GM23338 (cell line): ENCODE measurements at regions not wholly inside any gene's neighbourhood (a gene's known extent, or its start where the extent isn't known, plus 50 kb on each side); places are given as distances from the start of the nearest gene placed in this dataset.

ENCODE experiments used
- ATAC-seq: fragments of 200-7000 bp; cut with Tn5 transposase; 3 replicates; pipeline ENCODE4 v1.9.1; 2020
- DNase-seq: peaks from one replicate; pipeline ENCODE4 v3.0.0-alpha.2; 2015; ENCODE audit warnings: low spot score
- H2AFZ ChIP-seq: fragments of 200-600 bp; sonication (generic); 2 replicates; pipeline ENCODE4 v1.8.0; 2016; ENCODE audit warnings: antibody characterized with exemption, mild to moderate bottlenecking, moderate library complexity
- H3F3A ChIP-seq: fragments of 200-600 bp; sonication (generic); replicated peaks from 2 replicates; pipeline ENCODE4 v1.8.0; 2017; ENCODE audit warnings: antibody characterized with exemption, mixed run types, low read depth
- H3K27ac ChIP-seq: fragments of 200-600 bp; sonication (generic); 2 replicates; pipeline ENCODE4 v1.6.1; 2016; ENCODE audit warnings: low read depth
- H3K27me3 ChIP-seq: fragments of 200-600 bp; sonication (generic); 2 replicates; pipeline ENCODE4 v1.8.0; 2016; ENCODE audit warnings: mild to moderate bottlenecking, mixed run types, moderate library complexity; ENCODE audit not compliant: insufficient read depth
- H3K36me3 ChIP-seq: fragments of 200-600 bp; sonication (generic); 2 replicates; pipeline ENCODE4 v1.8.0; 2016; ENCODE audit warnings: mild to moderate bottlenecking; ENCODE audit not compliant: insufficient read depth
- H3K4me1 ChIP-seq: fragments of 200-600 bp; sonication (generic); 2 replicates; pipeline ENCODE4 v1.8.0; 2016; ENCODE audit warnings: mild to moderate bottlenecking, moderate library complexity; ENCODE audit not compliant: insufficient read depth
- H3K4me2 ChIP-seq: fragments of 200-600 bp; sonication (generic); 2 replicates; pipeline ENCODE4 v1.7.1; 2017; ENCODE audit warnings: mixed run types
- H3K4me3 ChIP-seq: fragments of 200-600 bp; sonication (generic); 2 replicates; pipeline ENCODE4 v1.6.1; 2016; ENCODE audit warnings: mixed run types
- H3K79me2 ChIP-seq: fragments of 200-600 bp; sonication (generic); replicated peaks from 2 replicates; pipeline ENCODE4 v1.8.0; 2017; ENCODE audit warnings: mild to moderate bottlenecking; ENCODE audit not compliant: insufficient read depth
- H3K9me2 ChIP-seq: fragments of 200-600 bp; sonication (generic); 2 replicates; pipeline ENCODE4 v1.8.0; 2017; ENCODE audit not compliant: insufficient read depth
- H4K20me1 ChIP-seq: fragments of 200-600 bp; sonication (generic); replicated peaks from 2 replicates; pipeline ENCODE4 v1.8.0; 2017; ENCODE audit warnings: mild to moderate bottlenecking; ENCODE audit not compliant: insufficient read depth
- H3K27ac Mint-ChIP-seq: 2 replicates; pipeline ENCODE4 v1.8.0; 2020; ENCODE audit warnings: inconsistent platforms, mild to moderate bottlenecking, moderate library complexity, mixed read lengths
- H3K27me3 Mint-ChIP-seq: 3 replicates; pipeline ENCODE4 v1.8.0; 2022; ENCODE audit warnings: low read depth, mild to moderate bottlenecking, moderate library complexity, mixed read lengths, inconsistent platforms; ENCODE audit not compliant: insufficient read depth, poor library complexity
- H3K36me3 Mint-ChIP-seq: 3 replicates; pipeline ENCODE4 v1.8.0; 2021; ENCODE audit warnings: low read depth, mild to moderate bottlenecking, inconsistent platforms, moderate library complexity, mixed read lengths
- H3K4me1 Mint-ChIP-seq: 3 replicates; pipeline ENCODE4 v1.8.0; 2020; ENCODE audit warnings: mild to moderate bottlenecking, inconsistent platforms, mixed read lengths
- H3K4me3 Mint-ChIP-seq: 3 replicates; pipeline ENCODE4 v1.8.0; 2021; ENCODE audit warnings: moderate library complexity, mild to moderate bottlenecking, inconsistent platforms, mixed read lengths
- H3K9me3 Mint-ChIP-seq: 3 replicates; pipeline ENCODE4 v1.8.0; 2020; ENCODE audit warnings: moderate library complexity, mild to moderate bottlenecking, inconsistent platforms, mixed read lengths
- EZH2phosphoT487 ChIP-seq: fragments of 200-600 bp; sonication (generic); IDR thresholded peaks from one replicate; pipeline ENCODE4 v1.8.1; 2018; ENCODE audit warnings: antibody characterized with exemption; ENCODE audit not compliant: unreplicated experiment
- JUNB ChIP-seq: IDR thresholded peaks from one replicate; pipeline ENCODE4 v1.6.1; 2016; ENCODE audit warnings: antibody characterized with exemption; ENCODE audit not compliant: unreplicated experiment
- NANOG ChIP-seq: IDR thresholded peaks from 2 replicates; pipeline ENCODE4 v1.6.1; 2016; ENCODE audit warnings: antibody characterized with exemption, borderline replicate concordance
- STAT1 ChIP-seq: IDR thresholded peaks from one replicate; pipeline ENCODE4 v1.6.1; 2016; ENCODE audit warnings: antibody characterized with exemption; ENCODE audit not compliant: unreplicated experiment
- ZNF114 ChIP-seq: fragments of 250-450 bp; sonication (Bioruptor Pico); IDR thresholded peaks from 2 replicates; pipeline ENCODE4 v1.5.0; 2020; ENCODE audit warnings: mild to moderate bottlenecking, moderate library complexity
- TF ChIP-seq, protein P1 (sequence below): fragments of 250-450 bp; sonication (Bioruptor Pico); IDR thresholded peaks from 2 replicates; pipeline ENCODE4 v1.5.0; 2020; ENCODE audit warnings: mild to moderate bottlenecking, moderate library complexity
- TF ChIP-seq, protein P2 (sequence below): IDR thresholded peaks from one replicate; pipeline ENCODE4 v1.6.1; 2018; ENCODE audit warnings: antibody characterized with exemption; ENCODE audit not compliant: unreplicated experiment

DNA sequence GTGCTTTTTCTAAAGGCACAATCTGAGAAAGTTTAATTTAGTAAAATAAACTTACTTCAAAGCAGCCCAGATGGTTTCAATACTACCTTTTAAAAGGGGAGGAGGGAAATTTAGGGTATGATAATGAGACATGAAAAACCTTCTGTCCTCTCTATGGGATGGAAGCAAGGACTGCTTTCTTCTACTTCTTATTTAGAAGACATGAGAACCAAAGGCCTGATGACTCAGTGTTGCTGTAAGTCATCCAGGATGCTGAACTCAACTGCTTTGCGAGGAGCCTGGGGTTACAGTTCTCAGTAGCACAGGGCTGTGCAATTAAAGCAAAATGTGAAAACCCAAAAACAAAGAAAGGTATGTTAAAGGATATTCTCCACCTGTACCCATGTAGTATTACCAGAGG lies 140.8 kb upstream of the EDNRA start:
- ATAC-seq: no peak
- no peak overlapping the region for H3K4me2 ChIP-seq

DNA sequence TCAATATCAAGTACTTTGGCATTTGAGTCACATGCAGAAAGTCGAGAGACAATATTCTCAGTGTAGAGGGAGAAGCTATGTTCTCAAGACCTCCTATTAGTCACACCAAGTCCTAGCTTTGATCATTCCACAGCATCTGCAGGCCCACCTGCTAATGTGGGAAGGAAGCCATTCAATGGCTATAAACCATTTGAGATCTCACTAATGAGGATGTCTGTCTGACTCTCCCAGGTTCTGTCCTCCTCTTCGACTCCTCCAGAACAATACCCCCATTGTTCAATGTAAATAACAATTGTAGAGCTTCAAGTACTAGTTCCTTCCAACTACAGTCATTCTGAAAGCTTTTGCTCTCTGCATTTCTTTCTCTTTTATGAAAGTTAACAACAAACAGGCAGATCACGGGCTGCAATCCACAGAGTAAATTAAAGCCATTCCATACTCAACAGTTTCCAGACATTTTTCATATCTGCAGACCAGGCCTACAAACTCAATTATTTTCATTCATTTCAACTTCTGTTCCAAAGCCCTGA lies 140.2 kb upstream of the EDNRA start:
- no peaks in the 10 kb centered on the region for H3K27me3 Mint-ChIP-seq
- no peak overlapping the region for H3K27ac Mint-ChIP-seq
- H3K9me3 Mint-ChIP-seq: no peaks in the 10 kb centered on the region
- no peaks in the 10 kb centered on the region for H4K20me1 ChIP-seq
- peaks cover 16% of the 10 kb centered on the region for H3K9me2 ChIP-seq
- H3F3A ChIP-seq: no peaks in the 10 kb centered on the region
- no peak overlapping the region for H3K4me3 ChIP-seq
- DNase-seq (peak; percentile 22), ATAC-seq (no peak)
- H3K4me1 Mint-ChIP-seq: peaks cover 3% of the 10 kb centered on the region; the same call in 2 of the 3 replicates
- no peaks in the 10 kb centered on the region for H3K36me3 ChIP-seq
- no peak overlapping the region for H3K4me3 Mint-ChIP-seq
- no peaks in the 10 kb centered on the region for H3K4me1 ChIP-seq
- H3K27ac ChIP-seq: no peak overlapping the region
- H2AFZ ChIP-seq: peak overlapping the region; percentile 14; the same call in 1 of the 2 replicates
- no peaks in the 10 kb centered on the region for H3K36me3 Mint-ChIP-seq
- H3K79me2 ChIP-seq: no peaks in the 10 kb centered on the region
- 0 out of 2 replicates have a peak overlapping the region, but pooled peaks have one; percentile 9 for H3K4me2 ChIP-seq
- TF ChIP-seq NANOG: no peak
- TF ChIP-seq, protein P1, sequence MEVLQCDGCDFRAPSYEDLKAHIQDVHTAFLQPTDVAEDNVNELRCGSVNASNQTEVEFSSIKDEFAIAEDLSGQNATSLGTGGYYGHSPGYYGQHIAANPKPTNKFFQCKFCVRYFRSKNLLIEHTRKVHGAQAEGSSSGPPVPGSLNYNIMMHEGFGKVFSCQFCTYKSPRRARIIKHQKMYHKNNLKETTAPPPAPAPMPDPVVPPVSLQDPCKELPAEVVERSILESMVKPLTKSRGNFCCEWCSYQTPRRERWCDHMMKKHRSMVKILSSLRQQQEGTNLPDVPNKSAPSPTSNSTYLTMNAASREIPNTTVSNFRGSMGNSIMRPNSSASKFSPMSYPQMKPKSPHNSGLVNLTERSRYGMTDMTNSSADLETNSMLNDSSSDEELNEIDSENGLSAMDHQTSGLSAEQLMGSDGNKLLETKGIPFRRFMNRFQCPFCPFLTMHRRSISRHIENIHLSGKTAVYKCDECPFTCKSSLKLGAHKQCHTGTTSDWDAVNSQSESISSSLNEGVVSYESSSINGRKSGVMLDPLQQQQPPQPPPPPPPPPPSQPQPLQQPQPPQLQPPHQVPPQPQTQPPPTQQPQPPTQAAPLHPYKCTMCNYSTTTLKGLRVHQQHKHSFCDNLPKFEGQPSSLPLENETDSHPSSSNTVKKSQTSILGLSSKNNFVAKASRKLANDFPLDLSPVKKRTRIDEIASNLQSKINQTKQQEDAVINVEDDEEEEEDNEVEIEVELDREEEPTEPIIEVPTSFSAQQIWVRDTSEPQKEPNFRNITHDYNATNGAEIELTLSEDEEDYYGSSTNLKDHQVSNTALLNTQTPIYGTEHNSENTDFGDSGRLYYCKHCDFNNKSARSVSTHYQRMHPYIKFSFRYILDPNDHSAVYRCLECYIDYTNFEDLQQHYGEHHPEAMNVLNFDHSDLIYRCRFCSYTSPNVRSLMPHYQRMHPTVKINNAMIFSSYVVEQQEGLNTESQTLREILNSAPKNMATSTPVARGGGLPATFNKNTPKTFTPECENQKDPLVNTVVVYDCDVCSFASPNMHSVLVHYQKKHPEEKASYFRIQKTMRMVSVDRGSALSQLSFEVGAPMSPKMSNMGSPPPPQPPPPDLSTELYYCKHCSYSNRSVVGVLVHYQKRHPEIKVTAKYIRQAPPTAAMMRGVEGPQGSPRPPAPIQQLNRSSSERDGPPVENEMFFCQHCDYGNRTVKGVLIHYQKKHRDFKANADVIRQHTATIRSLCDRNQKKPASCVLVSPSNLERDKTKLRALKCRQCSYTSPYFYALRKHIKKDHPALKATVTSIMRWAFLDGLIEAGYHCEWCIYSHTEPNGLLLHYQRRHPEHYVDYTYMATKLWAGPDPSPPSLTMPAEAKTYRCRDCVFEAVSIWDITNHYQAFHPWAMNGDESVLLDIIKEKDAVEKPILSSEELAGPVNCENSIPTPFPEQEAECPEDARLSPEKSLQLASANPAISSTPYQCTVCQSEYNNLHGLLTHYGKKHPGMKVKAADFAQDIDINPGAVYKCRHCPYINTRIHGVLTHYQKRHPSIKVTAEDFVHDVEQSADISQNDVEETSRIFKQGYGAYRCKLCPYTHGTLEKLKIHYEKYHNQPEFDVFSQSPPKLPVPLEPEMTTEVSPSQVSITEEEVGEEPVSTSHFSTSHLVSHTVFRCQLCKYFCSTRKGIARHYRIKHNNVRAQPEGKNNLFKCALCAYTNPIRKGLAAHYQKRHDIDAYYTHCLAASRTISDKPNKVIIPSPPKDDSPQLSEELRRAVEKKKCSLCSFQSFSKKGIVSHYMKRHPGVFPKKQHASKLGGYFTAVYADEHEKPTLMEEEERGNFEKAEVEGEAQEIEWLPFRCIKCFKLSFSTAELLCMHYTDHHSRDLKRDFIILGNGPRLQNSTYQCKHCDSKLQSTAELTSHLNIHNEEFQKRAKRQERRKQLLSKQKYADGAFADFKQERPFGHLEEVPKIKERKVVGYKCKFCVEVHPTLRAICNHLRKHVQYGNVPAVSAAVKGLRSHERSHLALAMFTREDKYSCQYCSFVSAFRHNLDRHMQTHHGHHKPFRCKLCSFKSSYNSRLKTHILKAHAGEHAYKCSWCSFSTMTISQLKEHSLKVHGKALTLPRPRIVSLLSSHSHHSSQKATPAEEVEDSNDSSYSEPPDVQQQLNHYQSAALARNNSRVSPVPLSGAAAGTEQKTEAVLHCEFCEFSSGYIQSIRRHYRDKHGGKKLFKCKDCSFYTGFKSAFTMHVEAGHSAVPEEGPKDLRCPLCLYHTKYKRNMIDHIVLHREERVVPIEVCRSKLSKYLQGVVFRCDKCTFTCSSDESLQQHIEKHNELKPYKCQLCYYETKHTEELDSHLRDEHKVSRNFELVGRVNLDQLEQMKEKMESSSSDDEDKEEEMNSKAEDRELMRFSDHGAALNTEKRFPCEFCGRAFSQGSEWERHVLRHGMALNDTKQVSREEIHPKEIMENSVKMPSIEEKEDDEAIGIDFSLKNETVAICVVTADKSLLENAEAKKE (CRISPR knock-in tag): peak; percentile 74
- TF ChIP-seq ZNF114 (CRISPR knock-in tag): no peak
- TF ChIP-seq STAT1: no peak
- TF ChIP-seq EZH2phosphoT487: no peak
- H3K27me3 ChIP-seq: no peaks in the 10 kb centered on the region

More for the DNA sequence above, 140.8 kb upstream of the EDNRA start:
- H4K20me1 ChIP-seq: no peaks in the 10 kb centered on the region
- H3K27me3 ChIP-seq: no peaks in the 10 kb centered on the region
- no peaks in the 10 kb centered on the region for H3K27me3 Mint-ChIP-seq
- peak overlapping the region; percentile 14; the same call in 1 of the 2 replicates for H2AFZ ChIP-seq
- no peak for TF ChIP-seq NANOG
- no peak for TF ChIP-seq JUNB
- TF ChIP-seq, protein P2, sequence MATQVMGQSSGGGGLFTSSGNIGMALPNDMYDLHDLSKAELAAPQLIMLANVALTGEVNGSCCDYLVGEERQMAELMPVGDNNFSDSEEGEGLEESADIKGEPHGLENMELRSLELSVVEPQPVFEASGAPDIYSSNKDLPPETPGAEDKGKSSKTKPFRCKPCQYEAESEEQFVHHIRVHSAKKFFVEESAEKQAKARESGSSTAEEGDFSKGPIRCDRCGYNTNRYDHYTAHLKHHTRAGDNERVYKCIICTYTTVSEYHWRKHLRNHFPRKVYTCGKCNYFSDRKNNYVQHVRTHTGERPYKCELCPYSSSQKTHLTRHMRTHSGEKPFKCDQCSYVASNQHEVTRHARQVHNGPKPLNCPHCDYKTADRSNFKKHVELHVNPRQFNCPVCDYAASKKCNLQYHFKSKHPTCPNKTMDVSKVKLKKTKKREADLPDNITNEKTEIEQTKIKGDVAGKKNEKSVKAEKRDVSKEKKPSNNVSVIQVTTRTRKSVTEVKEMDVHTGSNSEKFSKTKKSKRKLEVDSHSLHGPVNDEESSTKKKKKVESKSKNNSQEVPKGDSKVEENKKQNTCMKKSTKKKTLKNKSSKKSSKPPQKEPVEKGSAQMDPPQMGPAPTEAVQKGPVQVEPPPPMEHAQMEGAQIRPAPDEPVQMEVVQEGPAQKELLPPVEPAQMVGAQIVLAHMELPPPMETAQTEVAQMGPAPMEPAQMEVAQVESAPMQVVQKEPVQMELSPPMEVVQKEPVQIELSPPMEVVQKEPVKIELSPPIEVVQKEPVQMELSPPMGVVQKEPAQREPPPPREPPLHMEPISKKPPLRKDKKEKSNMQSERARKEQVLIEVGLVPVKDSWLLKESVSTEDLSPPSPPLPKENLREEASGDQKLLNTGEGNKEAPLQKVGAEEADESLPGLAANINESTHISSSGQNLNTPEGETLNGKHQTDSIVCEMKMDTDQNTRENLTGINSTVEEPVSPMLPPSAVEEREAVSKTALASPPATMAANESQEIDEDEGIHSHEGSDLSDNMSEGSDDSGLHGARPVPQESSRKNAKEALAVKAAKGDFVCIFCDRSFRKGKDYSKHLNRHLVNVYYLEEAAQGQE: no peak
- no peak overlapping the region for H3K27ac ChIP-seq
- no peak overlapping the region for H3K27ac Mint-ChIP-seq
- H3K79me2 ChIP-seq: no peaks in the 10 kb centered on the region
- H3K36me3 Mint-ChIP-seq: no peaks in the 10 kb centered on the region
- H3K9me2 ChIP-seq: peaks cover 16% of the 10 kb centered on the region
- no peak overlapping the region for H3K4me3 ChIP-seq
- no peaks in the 10 kb centered on the region for H3K4me1 ChIP-seq
- no peak overlapping the region for H3K4me3 Mint-ChIP-seq
- no peak for DNase-seq
- H3K4me1 Mint-ChIP-seq: peaks cover 3% of the 10 kb centered on the region; the same call in 2 of the 3 replicates
- no peaks in the 10 kb centered on the region for H3K9me3 Mint-ChIP-seq
- H3F3A ChIP-seq: no peaks in the 10 kb centered on the region
- no peaks in the 10 kb centered on the region for H3K36me3 ChIP-seq
